ENCODE measurements at regions not wholly inside any gene's neighbourhood (a gene's known extent, or its start where the extent isn't known, plus 50 kb on each side); places are given as distances from the start of the nearest gene placed in this dataset.

- TF ChIP-seq, protein P1, sequence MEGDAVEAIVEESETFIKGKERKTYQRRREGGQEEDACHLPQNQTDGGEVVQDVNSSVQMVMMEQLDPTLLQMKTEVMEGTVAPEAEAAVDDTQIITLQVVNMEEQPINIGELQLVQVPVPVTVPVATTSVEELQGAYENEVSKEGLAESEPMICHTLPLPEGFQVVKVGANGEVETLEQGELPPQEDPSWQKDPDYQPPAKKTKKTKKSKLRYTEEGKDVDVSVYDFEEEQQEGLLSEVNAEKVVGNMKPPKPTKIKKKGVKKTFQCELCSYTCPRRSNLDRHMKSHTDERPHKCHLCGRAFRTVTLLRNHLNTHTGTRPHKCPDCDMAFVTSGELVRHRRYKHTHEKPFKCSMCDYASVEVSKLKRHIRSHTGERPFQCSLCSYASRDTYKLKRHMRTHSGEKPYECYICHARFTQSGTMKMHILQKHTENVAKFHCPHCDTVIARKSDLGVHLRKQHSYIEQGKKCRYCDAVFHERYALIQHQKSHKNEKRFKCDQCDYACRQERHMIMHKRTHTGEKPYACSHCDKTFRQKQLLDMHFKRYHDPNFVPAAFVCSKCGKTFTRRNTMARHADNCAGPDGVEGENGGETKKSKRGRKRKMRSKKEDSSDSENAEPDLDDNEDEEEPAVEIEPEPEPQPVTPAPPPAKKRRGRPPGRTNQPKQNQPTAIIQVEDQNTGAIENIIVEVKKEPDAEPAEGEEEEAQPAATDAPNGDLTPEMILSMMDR (IDR thresholded peaks at IDR 0.05; ENCODE audit: insufficient read depth, low read depth, low read length) = no peak
- TF ChIP-seq EZH2 (IDR thresholded peaks at IDR 0.05; ENCODE audit: insufficient read depth, low read length) = no peak
These were observed 694.0 kb downstream of the SQOR start for GRCh38 chr15:46328821-46329220.

Data from astrocyte (in vitro differentiated cells and primary cell).